ENCODE measurements at regions not wholly inside any gene's neighbourhood (a gene's known extent, or its start where the extent isn't known, plus 50 kb on each side); places are given as distances from the start of the nearest gene placed in this dataset.

- no peak for TF ChIP-seq POU5F1 (IDR thresholded peaks at IDR 0.05; ENCODE audit: low read depth, low read length)
- no peak for TF ChIP-seq BCL11A (IDR thresholded peaks at IDR 0.05; ENCODE audit: low read depth in 2 of 2, low read length in 2 of 2)
- TF ChIP-seq CTCF (IDR thresholded peaks at IDR 0.05; ENCODE audit: control extremely low read depth in 1 of 3, insufficient read depth in 1 of 3, low read depth in 1 of 3, low read length in 3 of 3) = no peak
- no peak for TF ChIP-seq CTBP2 (IDR thresholded peaks at IDR 0.05; ENCODE audit: borderline replicate concordance, insufficient read depth, insufficient read length, low read length)
These were observed 186.8 kb upstream of the PRLR start (continued) for GRCh38 chr5:35417040-35417439.

All from H1 (cell line).